ENCODE measurements at regions not wholly inside any gene's neighbourhood (a gene's known extent, or its start where the extent isn't known, plus 50 kb on each side); places are given as distances from the start of the nearest gene placed in this dataset.

DNA sequence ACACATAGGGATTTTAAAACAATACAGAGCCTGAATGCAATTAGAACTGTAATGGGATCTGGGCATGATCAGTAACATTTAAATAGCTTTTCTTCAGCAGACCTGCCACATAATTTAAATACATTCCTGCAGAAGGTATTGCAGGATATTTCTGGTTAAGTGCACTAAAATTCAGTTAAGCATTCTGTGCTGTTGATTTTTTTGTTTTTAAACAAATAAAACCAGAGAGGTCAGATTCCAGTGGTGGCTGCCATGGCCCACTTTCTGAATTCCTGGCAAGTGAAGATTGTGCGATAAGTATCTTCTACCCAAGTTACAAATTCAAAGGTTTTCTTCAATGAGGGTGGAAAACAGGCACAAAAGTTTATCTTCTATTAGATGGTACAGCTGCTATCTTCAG is 98.7 kb downstream of the RAP2B start:
- H3K27ac Mint-ChIP-seq = no peak overlapping the region
- H3K9me3 ChIP-seq (ENCODE audit: control insufficient read depth in 1 of 2, insufficient read depth in 1 of 2, low read length in 2 of 2) = no peaks in the 10 kb centered on the region
- H3K9me3 Mint-ChIP-seq = no peaks in the 10 kb centered on the region
- no peaks in the 10 kb centered on the region for H3K27me3 Mint-ChIP-seq
- H3K36me3 Mint-ChIP-seq (ENCODE audit: low read depth) = no peaks in the 10 kb centered on the region
- intact Hi-C loops (cut with DNase I, micrococcal nuclease) = no loop called here
- H3K4me3 ChIP-seq (ENCODE audit: low read length) = no peak overlapping the region
- no peak for ATAC-seq (ENCODE audit: poor library complexity)
- no peak for TF ChIP-seq CTCF (IDR thresholded peaks at IDR 0.05)
- no peak overlapping the region for H3K27ac ChIP-seq (ENCODE audit: low read depth in 1 of 2, low read length in 2 of 2)
- H3K4me1 ChIP-seq (ENCODE audit: insufficient read depth, low read length) = no peaks in the 10 kb centered on the region
- H3K36me3 ChIP-seq (ENCODE audit: insufficient read depth, low read length) = no peaks in the 10 kb centered on the region
- no peaks in the 10 kb centered on the region for H3K27me3 ChIP-seq (ENCODE audit: control insufficient read depth in 1 of 2, insufficient read depth in 2 of 2, low read length in 2 of 2)
- H3K4me3 Mint-ChIP-seq = no peak overlapping the region
- peaks cover 13% of the 10 kb centered on the region for H3K4me1 Mint-ChIP-seq (ENCODE audit: low read depth)
- DNase-seq = no peak
- ChIA-PET CTCF (interaction anchor here (0.9 to 1.2 kb wide), 3 partner anchors 10 to 81 kb away, joined by 3 read pairs; no protein-coding TSS in a partner anchor), POLR2A (interaction anchor here (0.9 kb wide), 1 partner anchor 23 kb away, joined by 3 read pairs; no protein-coding TSS in a partner anchor)

DNA sequence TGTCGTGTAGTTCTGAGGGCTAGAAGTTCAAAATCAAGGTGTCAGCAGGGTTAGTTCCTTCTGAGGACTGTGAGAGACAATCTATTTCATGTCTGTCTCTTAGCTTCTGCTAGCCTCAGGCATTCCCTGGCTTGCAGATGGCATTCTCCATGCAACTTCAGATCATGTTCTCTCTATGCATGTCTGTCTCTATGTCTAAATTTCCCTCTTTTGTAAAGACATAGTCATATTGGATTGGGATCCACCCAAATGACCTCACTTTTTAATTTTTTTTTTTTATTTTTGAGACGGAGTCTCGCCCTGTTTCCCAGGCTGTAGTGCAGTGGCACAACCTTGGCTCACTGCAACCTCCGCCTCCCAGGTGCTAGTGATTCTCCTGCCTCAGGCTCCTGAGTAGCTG is 104.6 kb downstream of the RAP2B start:
- CTCF ChIA-PET = no interaction called here
- intact Hi-C loops (cut with DNase I, micrococcal nuclease) = loop anchor here in 1 of 2 experiments (5.0 kb wide), 1 partner anchor 44 kb away; no protein-coding TSS in a partner anchor

GRCh38 chr3:153268564-153269279 is 106.7 kb downstream of the RAP2B start:
- Histone ChIP-seq H3K27me3 (ENCODE audit: control insufficient read depth in 1 of 2, insufficient read depth in 2 of 2, low read length in 2 of 2) (no peaks in the 10 kb centered on the region), H3K4me1 (ENCODE audit: insufficient read depth, low read length) (peaks cover 9% of the 10 kb centered on the region), H3K4me3 (ENCODE audit: low read length) (no peak overlapping the region), H3K27ac (ENCODE audit: low read depth in 1 of 2, low read length in 2 of 2) (no peak overlapping the region), H3K36me3 (ENCODE audit: insufficient read depth, low read length) (no peaks in the 10 kb centered on the region), H3K9me3 (ENCODE audit: control insufficient read depth in 1 of 2, insufficient read depth in 1 of 2, low read length in 2 of 2) (peaks cover 0 to 5% of the 10 kb centered on the region in 2 experiments)
- Mint-ChIP-seq H3K27me3 (no peaks in the 10 kb centered on the region), H3K4me1 (ENCODE audit: low read depth) (peaks cover 12% of the 10 kb centered on the region), H3K36me3 (ENCODE audit: low read depth) (no peaks in the 10 kb centered on the region), H3K9me3 (no peaks in the 10 kb centered on the region), H3K27ac (no peak overlapping the region), H3K4me3 (no peak overlapping the region)
- intact Hi-C loops (cut with DNase I, micrococcal nuclease) = loop anchor here in 1 of 2 experiments (5.0 kb wide), 1 partner anchor 46 kb away; no protein-coding TSS in a partner anchor
- DNase-seq (no peak), ATAC-seq (ENCODE audit: poor library complexity) (no peak)
- ChIA-PET POLR2A (no interaction called here), CTCF (no interaction called here)
- TF ChIP-seq CTCF (IDR thresholded peaks at IDR 0.05) = no peak

More for the DNA sequence above, 104.6 kb downstream of the RAP2B start:
- Mint-ChIP-seq H3K27ac (no peak overlapping the region), H3K27me3 (no peaks in the 10 kb centered on the region), H3K4me3 (no peak overlapping the region), H3K36me3 (ENCODE audit: low read depth) (no peaks in the 10 kb centered on the region), H3K4me1 (ENCODE audit: low read depth) (no peaks in the 10 kb centered on the region), H3K9me3 (no peaks in the 10 kb centered on the region)
- Histone ChIP-seq H3K36me3 (ENCODE audit: insufficient read depth, low read length) (no peaks in the 10 kb centered on the region), H3K4me3 (ENCODE audit: low read length) (no peak overlapping the region), H3K27me3 (ENCODE audit: control insufficient read depth in 1 of 2, insufficient read depth in 2 of 2, low read length in 2 of 2) (no peaks in the 10 kb centered on the region), H3K27ac (ENCODE audit: low read depth in 1 of 2, low read length in 2 of 2) (no peak overlapping the region), H3K9me3 (ENCODE audit: control insufficient read depth in 1 of 2, insufficient read depth in 1 of 2, low read length in 2 of 2) (peaks cover 0 to 5% of the 10 kb centered on the region in 2 experiments), H3K4me1 (ENCODE audit: insufficient read depth, low read length) (no peaks in the 10 kb centered on the region)
- ATAC-seq (ENCODE audit: poor library complexity) = no peak
- TF ChIP-seq CTCF (IDR thresholded peaks at IDR 0.05) = no peak
- DNase-seq = no peak
- POLR2A ChIA-PET = no interaction called here
